Bronchial epithelial cell (primary cell): ENCODE measurements at regions not wholly inside any gene's neighbourhood (a gene's known extent, or its start where the extent isn't known, plus 50 kb on each side); places are given as distances from the start of the nearest gene placed in this dataset.
A peak's percentile ranks its signal among the peaks of the same experiment; 100 is the strongest.

Source experiments
- DNase-seq: peaks from one replicate; pipeline ENCODE4 v3.0.0-alpha.2; 2010; ENCODE audit warnings: low read depth
- FAIRE-seq: peaks from 2 replicates; lab custom pipeline; 2011; peaks lifted over from hg19 to GRCh38; lab: Jason Lieb, UNC
- H3K27me3 ChIP-seq: 2 replicates; pipeline ENCODE4 v1.5.1; 2011; ENCODE audit warnings: low read length; ENCODE audit not compliant: control insufficient read depth, insufficient read depth
- H3K36me3 ChIP-seq: 2 replicates; pipeline ENCODE4 v1.5.1; 2011; ENCODE audit warnings: low read length; ENCODE audit not compliant: control insufficient read depth, insufficient read depth
- H3K4me3 ChIP-seq: 2 replicates; pipeline ENCODE4 v1.5.1; 2011; ENCODE audit warnings: mild to moderate bottlenecking, low read depth, low read length, control low read depth
- TF ChIP-seq, protein P1 (sequence below): IDR thresholded peaks from 2 replicates; pipeline ENCODE4 v1.5.1; 2011; ENCODE audit warnings: mild to moderate bottlenecking, moderate library complexity, low read length, control low read depth, inconsistent platforms; ENCODE audit not compliant: insufficient read depth, severe bottlenecking

DNA sequence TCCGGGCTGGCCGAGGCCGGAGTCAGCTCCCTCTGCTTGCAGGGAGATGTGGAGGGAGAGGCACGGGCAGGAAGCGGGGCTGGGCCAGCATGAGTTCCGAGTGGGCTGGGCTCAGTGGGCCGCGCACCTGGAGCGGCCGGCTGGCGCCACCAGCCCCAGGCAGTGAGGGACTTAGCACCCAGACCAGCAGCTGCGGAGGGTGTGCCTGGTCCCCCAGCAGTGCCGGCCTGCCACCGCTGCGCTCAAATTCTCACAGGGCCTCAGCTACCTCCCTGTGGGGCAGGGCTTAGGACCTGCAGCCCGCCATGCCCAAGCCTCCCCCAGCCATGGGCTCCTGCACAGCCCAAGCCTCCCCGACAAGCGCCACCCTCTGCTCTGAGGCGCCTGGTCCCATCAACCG, 700.3 kb downstream of the DNAH5 start:
- Histone ChIP-seq H3K27me3 (no peaks in the 10 kb centered on the region), H3K4me3 (no peak overlapping the region), H3K36me3 (no peaks in the 10 kb centered on the region)
- TF ChIP-seq, protein P1, sequence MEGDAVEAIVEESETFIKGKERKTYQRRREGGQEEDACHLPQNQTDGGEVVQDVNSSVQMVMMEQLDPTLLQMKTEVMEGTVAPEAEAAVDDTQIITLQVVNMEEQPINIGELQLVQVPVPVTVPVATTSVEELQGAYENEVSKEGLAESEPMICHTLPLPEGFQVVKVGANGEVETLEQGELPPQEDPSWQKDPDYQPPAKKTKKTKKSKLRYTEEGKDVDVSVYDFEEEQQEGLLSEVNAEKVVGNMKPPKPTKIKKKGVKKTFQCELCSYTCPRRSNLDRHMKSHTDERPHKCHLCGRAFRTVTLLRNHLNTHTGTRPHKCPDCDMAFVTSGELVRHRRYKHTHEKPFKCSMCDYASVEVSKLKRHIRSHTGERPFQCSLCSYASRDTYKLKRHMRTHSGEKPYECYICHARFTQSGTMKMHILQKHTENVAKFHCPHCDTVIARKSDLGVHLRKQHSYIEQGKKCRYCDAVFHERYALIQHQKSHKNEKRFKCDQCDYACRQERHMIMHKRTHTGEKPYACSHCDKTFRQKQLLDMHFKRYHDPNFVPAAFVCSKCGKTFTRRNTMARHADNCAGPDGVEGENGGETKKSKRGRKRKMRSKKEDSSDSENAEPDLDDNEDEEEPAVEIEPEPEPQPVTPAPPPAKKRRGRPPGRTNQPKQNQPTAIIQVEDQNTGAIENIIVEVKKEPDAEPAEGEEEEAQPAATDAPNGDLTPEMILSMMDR = no peak
- DNase-seq = no peak
- FAIRE-seq = no peak

DNA sequence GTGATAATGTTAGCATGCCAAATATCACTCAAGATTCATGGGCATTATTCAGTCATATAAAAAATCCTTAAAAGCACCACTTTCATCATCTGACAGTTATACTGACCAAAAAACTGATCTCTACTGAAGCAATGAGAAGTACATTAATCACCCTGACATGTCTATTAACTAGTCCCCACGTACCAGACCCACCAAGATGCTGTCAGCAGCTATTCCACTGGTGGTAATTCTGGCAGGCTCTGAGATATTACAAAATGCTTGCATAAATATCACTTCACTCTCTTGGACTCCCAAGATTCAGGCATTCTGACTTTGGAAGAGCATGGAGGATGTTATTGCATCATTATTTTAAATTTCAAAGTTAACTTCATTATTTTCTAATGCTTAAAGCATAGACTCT, 717.0 kb downstream of the DNAH5 start:
- FAIRE-seq (no peak), DNase-seq (no peak)
- no peaks in the 10 kb centered on the region for H3K36me3 ChIP-seq
- no peaks in the 10 kb centered on the region for H3K27me3 ChIP-seq
- no peak overlapping the region for H3K4me3 ChIP-seq
- TF ChIP-seq, protein P1 = no peak

DNA sequence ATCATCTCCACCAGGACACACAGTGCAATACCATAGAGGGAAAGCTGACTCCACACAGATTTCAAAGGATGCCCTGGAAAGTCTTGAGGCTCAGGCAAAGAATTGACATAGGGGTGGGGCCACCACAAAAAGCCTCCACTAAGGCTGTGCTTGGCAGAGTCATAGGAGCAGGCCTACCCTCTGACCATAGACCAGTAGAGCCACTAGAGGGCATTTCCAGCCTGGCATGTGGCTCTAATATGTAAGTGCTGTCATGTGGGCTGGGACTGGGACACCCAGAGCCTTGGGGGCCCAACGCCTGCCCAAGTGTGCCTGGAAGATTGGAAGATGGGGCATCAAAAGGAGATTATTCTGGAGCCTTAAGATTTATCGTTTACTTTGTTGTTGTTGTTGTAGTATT, 726.0 kb downstream of the DNAH5 start:
- TF ChIP-seq, protein P1 = peak; percentile 48
- FAIRE-seq = no peak
- DNase-seq = peak; percentile 35
- Histone ChIP-seq H3K27me3 (no peaks in the 10 kb centered on the region), H3K4me3 (no peak overlapping the region), H3K36me3 (no peaks in the 10 kb centered on the region)

DNA sequence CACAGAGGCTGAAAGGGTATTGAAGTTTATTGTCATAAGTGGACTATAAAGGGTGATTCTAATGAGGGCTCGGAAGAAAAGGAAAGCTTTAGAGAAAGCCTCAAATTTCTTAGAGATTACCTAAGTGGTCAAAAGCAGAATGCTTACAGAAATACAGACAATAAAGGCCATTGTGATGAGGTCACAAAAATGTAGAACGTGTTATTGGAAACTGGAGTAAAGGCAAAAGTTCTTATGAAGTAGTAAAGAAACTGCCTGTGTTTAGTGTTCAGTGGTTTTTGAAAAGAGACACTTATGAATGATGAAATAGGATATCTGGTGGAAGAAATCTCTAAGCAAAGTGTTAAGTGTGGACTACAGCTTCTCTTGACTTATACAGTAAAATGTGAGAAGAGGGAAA, 726.9 kb downstream of the DNAH5 start:
- H3K36me3 ChIP-seq = no peaks in the 10 kb centered on the region
- no peak overlapping the region for H3K4me3 ChIP-seq
- TF ChIP-seq, protein P1 = no peak
- DNase-seq (no peak), FAIRE-seq (no peak)
- no peaks in the 10 kb centered on the region for H3K27me3 ChIP-seq

DNA sequence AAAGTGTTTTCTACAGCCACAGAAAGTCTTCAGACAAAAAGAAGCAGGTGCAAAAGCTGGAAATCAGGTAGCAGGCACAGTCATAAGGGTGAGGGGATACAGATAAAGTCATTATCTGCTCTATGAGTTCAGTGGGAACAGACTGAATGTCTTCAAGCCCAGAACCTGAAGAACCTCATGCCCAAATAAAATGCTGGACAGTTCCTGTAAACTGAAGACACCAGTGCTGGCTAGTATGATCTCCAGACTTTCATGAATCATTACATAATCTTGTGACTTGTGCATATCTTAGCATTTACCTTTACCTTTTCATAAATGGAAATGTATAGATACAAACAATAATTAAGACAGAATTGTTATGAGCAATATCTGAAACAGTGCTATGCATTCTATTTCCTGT, 728.7 kb downstream of the DNAH5 start:
- DNase-seq (no peak), FAIRE-seq (no peak)
- Histone ChIP-seq H3K27me3 (no peaks in the 10 kb centered on the region), H3K4me3 (no peak overlapping the region), H3K36me3 (no peaks in the 10 kb centered on the region)
- TF ChIP-seq, protein P1 = no peak

DNA sequence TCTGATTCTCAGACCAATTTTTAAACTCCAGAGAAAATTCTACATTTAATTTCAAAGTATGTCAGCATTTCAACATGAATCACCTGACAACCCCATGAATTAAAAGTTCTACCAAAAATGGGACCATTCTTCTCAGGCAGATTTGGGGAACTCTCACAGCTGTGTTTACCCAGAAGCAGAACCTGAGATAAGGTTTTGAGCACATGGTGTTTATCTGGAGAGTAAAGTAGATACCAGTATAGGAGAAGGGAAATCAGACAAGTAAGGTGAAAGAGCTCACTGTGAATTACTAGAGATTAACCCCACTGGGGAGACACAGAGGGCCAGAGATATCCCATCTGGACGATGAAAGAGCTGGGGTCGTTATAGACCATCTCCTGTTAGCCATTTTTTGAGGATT, 729.1 kb downstream of the DNAH5 start:
- DNase-seq = no peak
- H3K36me3 ChIP-seq = no peaks in the 10 kb centered on the region
- TF ChIP-seq, protein P1 = no peak
- H3K27me3 ChIP-seq = no peaks in the 10 kb centered on the region
- no peak overlapping the region for H3K4me3 ChIP-seq
- no peak for FAIRE-seq
